ENCODE measurements at regions not wholly inside any gene's neighbourhood (a gene's known extent, or its start where the extent isn't known, plus 50 kb on each side); places are given as distances from the start of the nearest gene placed in this dataset.

DNA sequence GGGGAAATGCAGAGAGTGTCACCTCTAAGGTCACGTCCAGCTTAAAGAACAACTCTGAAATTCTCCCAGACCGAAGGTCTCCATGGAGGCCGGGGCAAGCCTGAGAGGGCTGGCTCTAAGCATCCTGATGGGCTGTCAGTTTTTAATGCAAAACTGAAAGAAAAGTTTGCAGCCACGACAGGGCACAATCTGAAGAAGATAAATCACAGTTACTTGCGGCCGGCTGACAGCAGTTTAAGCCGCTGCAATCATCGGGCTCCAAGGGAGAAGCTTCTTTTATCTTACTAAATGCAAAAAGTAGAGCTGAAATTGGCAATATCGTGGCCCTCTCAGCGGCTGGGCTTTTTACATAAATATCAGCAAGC lies 168.8 kb downstream of the CYLD start:
- H2AFZ ChIP-seq (replicated peaks; ENCODE audit: low read length, poor library complexity): no peak overlapping the region
- H2AK9ac ChIP-seq (replicated peaks; ENCODE audit: low read depth, low read length, poor library complexity): no peak overlapping the region
- no peak overlapping the region for H4K5ac ChIP-seq (ENCODE audit: low read depth, low read length)
- no peak overlapping the region for H2BK15ac ChIP-seq (ENCODE audit: low read depth, low read length)
- CTCF ChIA-PET: no interaction called here
- H3K23ac ChIP-seq (ENCODE audit: low read depth, low read length): no peak overlapping the region
- no peak overlapping the region for H3K56ac ChIP-seq (ENCODE audit: extremely low read depth, insufficient read depth, low read length)
- no peaks in the 10 kb centered on the region for H4K20me1 ChIP-seq (ENCODE audit: insufficient read depth, low read length)
- no peak overlapping the region for H3K9ac ChIP-seq (ENCODE audit: low read depth, low read length)
- no peak overlapping the region for H3K14ac ChIP-seq (replicated peaks; ENCODE audit: low read depth, low read length)
- H2BK120ac ChIP-seq (ENCODE audit: low read depth, low read length): no peak overlapping the region
- H3K4me3 ChIP-seq (ENCODE audit: insufficient read depth, low read depth, low read length): no peak overlapping the region
- no peak overlapping the region; the same call in 1 of the 2 replicates for H3K4me2 ChIP-seq (ENCODE audit: low read depth, low read length)
- no peak overlapping the region for H4K8ac ChIP-seq (ENCODE audit: low read depth in 2 of 2, low read length in 2 of 2)
- intact Hi-C loops (cut with micrococcal nuclease): no loop called here
- no peaks in the 10 kb centered on the region for H3K9me1 ChIP-seq (ENCODE audit: insufficient read depth, low read length)
- no peaks in the 10 kb centered on the region for H3K79me1 ChIP-seq (ENCODE audit: low read depth in 1 of 2, low read length in 2 of 2)
- BruUV-seq (replicated peaks): no TSS peak
- H3K27me3 ChIP-seq (ENCODE audit: control insufficient read depth, insufficient read depth, low read length): peaks cover 5% of the 10 kb centered on the region
- ATAC-seq (ENCODE audit: low read depth): no peak
- H2BK5ac ChIP-seq (ENCODE audit: low read depth, low read length, poor library complexity, severe bottlenecking): no peak overlapping the region
- POLR2A ChIA-PET (ENCODE audit: unreplicated experiment): no interaction called here
- H3K27ac ChIP-seq (ENCODE audit: insufficient read depth, low read length): no peak overlapping the region
- H3K18ac ChIP-seq (ENCODE audit: low read depth, low read length): no peak overlapping the region
- in situ Hi-C loops (cut with MboI; ENCODE audit: low sequenced_read_pairs): no loop called here
- H2BK20ac ChIP-seq (ENCODE audit: low read depth, low read length): no peak overlapping the region
- TF ChIP-seq RAD21 (IDR thresholded peaks at IDR 0.05; ENCODE audit: low read length) (no peak), FOS (IDR thresholded peaks at IDR 0.05; ENCODE audit: low read depth, low read length) (no peak), POLR2A (IDR thresholded peaks at IDR 0.05; ENCODE audit: low read depth, low read length) (no peak), SMC3 (IDR thresholded peaks at IDR 0.05; ENCODE audit: low read depth, low read length) (no peak), RFX5 (IDR thresholded peaks at IDR 0.05; ENCODE audit: low read depth, low read length) (no peak), MXI1 (IDR thresholded peaks at IDR 0.05; ENCODE audit: borderline replicate concordance, low read depth, low read length) (no peak), RCOR1 (IDR thresholded peaks at IDR 0.05; ENCODE audit: insufficient replicate concordance, low read length) (no peak)
- TF ChIP-seq, protein P1, sequence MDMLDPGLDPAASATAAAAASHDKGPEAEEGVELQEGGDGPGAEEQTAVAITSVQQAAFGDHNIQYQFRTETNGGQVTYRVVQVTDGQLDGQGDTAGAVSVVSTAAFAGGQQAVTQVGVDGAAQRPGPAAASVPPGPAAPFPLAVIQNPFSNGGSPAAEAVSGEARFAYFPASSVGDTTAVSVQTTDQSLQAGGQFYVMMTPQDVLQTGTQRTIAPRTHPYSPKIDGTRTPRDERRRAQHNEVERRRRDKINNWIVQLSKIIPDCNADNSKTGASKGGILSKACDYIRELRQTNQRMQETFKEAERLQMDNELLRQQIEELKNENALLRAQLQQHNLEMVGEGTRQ (IDR thresholded peaks at IDR 0.05; ENCODE audit: low read depth, low read length): no peak
- TF ChIP-seq, protein P2, sequence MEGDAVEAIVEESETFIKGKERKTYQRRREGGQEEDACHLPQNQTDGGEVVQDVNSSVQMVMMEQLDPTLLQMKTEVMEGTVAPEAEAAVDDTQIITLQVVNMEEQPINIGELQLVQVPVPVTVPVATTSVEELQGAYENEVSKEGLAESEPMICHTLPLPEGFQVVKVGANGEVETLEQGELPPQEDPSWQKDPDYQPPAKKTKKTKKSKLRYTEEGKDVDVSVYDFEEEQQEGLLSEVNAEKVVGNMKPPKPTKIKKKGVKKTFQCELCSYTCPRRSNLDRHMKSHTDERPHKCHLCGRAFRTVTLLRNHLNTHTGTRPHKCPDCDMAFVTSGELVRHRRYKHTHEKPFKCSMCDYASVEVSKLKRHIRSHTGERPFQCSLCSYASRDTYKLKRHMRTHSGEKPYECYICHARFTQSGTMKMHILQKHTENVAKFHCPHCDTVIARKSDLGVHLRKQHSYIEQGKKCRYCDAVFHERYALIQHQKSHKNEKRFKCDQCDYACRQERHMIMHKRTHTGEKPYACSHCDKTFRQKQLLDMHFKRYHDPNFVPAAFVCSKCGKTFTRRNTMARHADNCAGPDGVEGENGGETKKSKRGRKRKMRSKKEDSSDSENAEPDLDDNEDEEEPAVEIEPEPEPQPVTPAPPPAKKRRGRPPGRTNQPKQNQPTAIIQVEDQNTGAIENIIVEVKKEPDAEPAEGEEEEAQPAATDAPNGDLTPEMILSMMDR (conservative IDR thresholded peaks at IDR 0.05; ENCODE audit: low read depth, low read length): no peak
- H4K91ac ChIP-seq (ENCODE audit: insufficient read depth, low read depth, low read length): no peak overlapping the region
- dilution Hi-C loops (cut with HindIII; ENCODE audit: low sequenced_read_pairs, unreplicated experiment): no loop called here
- no peak overlapping the region for H2AK5ac ChIP-seq (ENCODE audit: low read depth, low read length)
- WGBS, 2 experiments (ENCODE audit: extremely low coverage in 2 of 2, insufficient read length in 1 of 2): 0% methylated on average over 3 of the region's 10 CpGs; no CpG with 5 or more reads in 1 of the 2 experiments
- DNase-seq: no peak
- no peaks in the 10 kb centered on the region for H3K4me1 ChIP-seq (ENCODE audit: control insufficient read depth, insufficient read depth, low read length)
- H3K36me3 ChIP-seq (ENCODE audit: control insufficient read depth, insufficient read depth, low read length): no peaks in the 10 kb centered on the region
- no peak overlapping the region for H3K4ac ChIP-seq (ENCODE audit: low read depth, low read length)
- H3K9me3 ChIP-seq (ENCODE audit: control insufficient read depth, insufficient read depth, low read length): no peaks in the 10 kb centered on the region

All from IMR-90 (cell line).